GM19239 (cell line): ENCODE measurements at regions not wholly inside any gene's neighbourhood (a gene's known extent, or its start where the extent isn't known, plus 50 kb on each side); places are given as distances from the start of the nearest gene placed in this dataset.
A peak's percentile ranks its signal among the peaks of the same experiment; 100 is the strongest.

Experiments
- DNase-seq: peaks from one replicate; pipeline ENCODE4 v3.0.0; 2011; ENCODE audit warnings: low spot score; ENCODE audit not compliant: insufficient read length
- FAIRE-seq: peaks from 2 replicates; lab custom pipeline; 2011; peaks lifted over from hg19 to GRCh38; lab: Jason Lieb, UNC

DNA sequence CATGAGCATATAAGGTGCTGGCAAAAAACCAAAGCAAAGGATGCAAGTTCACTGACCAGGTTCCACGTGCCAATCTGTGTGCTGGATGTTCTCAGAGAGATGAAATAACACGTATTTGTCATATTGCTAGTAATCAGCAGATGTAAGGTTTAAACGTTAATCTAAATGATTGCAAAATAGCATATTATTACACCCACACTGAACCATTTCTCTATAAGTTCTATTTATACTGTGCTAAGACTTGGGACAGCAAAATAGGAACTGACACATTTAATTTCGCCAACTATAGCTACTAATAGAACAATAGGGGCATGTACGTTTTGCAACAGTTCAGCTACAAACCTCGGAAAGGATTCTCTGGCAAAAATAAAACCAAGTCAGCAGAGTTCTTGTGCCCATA, 350.3 kb upstream of the ZNF385D start:
- no peak for FAIRE-seq
- DNase-seq, result no peak

DNA sequence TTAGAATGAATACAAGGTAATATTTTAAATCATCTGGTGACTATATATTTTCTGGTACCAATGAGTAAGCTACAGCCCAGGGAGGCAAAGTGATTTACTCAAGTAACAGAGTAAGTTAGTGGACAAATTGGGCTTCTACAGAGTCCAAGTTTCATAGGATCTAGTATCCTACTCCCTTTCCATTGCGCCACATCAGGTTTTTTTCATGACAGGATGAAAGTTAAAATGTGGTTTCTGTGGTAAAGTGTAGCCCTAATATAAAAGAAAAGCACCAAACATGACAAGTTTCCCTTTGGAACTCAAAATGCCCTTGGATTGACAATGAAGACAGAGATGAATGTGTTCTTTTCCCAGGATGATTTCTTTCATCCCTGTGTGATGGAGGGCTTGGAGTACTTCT, 350.8 kb upstream of the ZNF385D start:
- DNase-seq, result no peak
- no peak for FAIRE-seq

DNA sequence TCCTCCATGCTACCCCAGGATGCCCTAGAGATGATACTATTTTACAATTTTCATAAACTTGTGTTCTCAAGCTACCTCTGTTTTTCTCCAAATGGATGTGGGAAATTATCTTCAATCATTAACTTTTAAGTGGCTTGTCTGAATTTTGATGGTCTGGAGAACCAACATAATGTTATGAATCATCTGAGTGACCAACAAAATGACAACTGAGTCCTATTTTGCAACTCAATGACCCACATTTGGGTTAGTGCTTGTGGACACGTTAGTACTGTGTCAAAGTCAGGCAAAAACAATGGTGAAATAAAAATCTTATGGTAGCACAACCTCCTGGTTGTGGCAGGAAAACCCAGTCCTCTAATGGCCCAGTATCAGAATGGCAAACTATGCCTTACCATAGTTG, 352.4 kb upstream of the ZNF385D start:
- FAIRE-seq (no peak), DNase-seq (no peak)

DNA sequence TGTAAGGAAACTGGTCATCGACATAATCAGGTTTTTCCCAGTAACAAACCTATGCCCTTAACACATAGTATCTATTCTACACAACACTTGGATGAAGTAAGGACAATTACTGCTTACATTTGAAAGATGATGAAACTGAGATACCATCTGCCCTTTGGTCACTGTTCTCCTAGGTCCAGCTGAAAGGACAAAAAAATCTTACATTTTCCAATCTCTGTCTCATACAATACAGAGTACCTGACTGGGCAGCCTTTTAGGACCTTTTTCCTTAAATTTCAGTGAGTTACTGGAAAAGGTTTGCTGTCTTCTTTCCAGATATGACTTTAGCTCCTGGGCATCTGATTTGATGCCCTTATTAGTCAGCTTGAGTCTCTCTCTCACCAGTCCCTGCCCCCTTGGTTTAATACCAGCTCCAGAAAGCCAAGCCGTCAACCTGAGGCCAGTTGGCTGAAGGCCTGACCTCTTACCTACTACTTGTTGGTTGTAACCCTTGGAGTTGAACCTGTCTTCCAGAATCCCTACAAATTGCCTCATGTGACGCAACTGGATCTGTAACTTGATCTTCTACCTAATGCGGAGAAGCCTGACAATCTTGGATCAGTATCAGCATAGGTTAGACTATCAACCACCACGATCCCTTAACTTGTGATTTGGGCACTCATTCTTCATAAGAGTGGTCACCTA, 355.3 kb upstream of the ZNF385D start:
- DNase-seq (no peak), FAIRE-seq (no peak)

DNA sequence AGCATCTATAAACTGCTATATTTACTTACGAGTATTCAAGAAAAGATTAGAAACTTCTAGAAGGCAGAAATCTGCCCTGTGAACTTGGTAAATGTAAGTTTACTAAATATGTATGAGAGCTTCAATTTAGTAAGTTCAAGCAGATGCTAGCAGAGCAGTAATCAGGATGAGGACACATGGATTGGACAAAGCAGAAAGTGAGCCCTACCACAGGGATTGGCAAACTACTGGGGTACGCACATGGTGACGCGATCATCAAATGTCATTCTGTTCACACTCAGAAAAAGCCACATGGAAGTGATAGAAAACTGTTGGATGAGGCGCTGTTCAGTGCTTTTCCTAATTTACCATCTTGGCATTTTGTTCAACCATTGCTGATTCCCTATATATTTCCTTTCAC, 360.2 kb upstream of the ZNF385D start:
- DNase-seq (no peak), FAIRE-seq (no peak)

DNA sequence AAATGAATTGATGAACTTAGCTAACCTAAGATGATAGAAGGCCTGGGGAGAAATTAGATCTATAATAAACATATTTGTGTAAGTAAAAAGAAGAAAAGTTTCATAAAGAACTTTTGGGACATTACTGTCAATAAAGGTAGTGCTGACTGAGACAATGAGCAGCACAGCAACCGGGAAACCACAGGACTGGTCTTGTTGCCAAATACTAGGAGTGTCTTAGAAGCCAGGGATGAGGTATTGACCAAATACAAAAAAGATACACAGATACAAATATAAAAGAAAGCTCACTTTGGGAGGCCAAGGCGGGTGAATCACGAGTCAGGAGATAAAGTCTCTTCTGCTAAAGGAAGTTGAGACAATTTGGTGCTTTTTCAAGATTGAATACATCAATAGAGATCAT, 362.4 kb upstream of the ZNF385D start:
- FAIRE-seq, result no peak
- DNase-seq, result no peak

DNA sequence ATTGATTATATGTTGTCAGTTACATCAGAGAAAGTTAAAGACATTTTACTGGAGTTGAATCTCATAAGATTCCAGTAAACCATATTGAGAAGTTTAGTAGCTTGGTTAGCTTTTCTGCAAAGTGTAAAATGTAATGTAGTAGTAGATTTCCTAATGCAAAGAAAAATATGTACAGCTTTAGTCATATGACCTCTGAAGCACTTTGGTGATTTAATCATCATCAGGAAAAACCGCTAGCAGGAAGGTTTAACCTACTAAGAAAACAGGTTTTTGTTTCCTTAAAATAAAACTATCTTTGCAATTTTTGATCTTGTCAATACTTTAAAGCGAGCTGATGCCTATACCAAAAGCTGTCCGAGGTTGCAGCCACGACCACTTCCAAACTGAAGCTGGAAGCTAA, 364.6 kb upstream of the ZNF385D start:
- no peak for FAIRE-seq
- DNase-seq, result no peak

DNA sequence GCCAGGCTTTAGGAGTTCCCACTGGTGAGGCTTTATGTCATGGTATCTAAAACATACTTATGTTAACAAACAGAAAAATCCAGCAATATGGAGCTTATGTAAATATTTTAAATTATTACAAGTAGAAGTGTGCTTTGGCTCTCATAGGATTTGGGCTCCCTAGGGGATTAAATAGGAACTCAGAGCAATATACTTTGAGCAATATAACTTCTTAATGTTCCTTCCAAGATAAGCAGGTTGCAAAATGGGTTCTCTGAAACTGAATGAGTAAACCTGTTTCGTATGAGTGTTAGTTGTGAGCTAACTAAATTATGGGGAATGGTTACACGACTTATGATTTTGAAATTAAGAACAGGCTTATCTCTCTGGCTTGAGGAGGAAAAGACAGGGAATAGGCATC, 366.1 kb upstream of the ZNF385D start:
- DNase-seq (no peak), FAIRE-seq (no peak)

DNA sequence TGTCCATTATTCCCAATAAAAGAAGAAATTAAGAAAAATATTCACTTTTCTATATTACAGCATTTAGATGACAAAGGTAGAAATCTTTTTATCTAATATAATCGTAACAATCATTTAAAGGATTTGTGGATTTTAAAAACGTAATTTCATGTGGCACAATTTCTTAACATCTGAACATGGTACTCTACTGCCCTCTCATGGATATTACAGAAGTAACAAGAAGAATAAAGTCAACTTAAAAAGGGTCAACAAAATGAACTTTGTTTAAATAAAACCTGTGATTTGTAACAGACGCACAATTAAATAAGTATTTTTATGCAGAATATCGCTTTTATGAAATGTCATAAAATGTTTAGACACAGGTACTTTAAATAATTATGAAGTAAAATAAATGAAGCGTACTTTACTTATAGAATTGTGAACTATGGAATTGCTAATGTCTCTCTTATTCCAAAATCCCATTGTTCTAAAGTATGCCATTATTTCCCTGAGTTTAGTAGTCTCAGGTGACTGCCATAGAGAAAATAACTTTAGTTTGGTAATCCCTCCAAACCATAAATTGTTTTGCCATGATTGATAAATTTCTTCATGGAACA, 366.8 kb upstream of the ZNF385D start:
- FAIRE-seq (peak; percentile 78), DNase-seq (no peak)

DNA sequence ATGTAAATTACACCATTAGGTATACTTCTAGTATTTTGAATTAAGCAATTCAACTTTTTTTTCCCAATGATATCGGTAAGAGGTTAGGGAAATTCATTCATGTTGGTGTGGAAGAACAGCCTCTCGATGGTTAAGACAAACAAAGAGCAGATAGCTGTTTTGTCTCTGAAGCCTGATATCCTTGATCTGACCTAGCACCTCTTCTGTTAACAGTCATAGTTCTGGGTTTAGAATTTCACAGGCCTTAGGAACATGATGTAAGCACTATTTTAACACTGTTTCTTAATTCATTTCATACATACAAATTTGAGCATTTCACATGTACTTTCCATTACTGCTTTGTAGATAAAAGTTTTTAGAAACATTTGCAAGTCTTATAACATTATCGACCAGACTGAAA, 367.5 kb upstream of the ZNF385D start:
- FAIRE-seq (no peak), DNase-seq (no peak)

DNA sequence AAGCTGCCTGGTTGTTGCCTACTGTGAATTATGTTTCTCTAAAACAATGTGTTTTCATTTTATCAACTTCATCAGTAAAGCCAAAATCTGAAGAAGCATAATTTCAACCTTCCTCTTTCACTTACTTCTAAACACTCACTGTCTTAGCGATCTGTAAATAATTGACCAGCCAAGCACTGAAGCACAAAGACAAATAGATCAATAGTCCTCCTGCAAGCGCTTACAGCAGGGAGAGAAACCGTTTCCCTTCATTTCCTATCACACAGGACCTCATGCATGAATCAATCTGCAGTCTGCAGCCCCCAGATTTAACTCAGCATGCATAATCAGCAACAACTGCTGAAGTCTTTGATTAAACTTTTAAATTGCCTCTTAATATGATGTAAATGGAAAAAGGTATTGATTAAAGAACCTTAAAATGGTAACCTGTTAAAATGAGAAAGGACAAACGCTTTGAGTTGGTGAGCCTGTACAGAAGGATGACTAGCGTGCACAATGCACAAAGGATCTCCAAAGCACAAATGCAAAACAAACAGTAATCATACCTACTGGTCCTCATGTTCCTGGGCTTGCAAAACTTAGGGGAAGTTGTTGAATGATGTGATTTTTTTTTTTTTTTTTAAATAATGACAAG, 370.2 kb upstream of the ZNF385D start:
- DNase-seq (no peak), FAIRE-seq (peak; percentile 76)

DNA sequence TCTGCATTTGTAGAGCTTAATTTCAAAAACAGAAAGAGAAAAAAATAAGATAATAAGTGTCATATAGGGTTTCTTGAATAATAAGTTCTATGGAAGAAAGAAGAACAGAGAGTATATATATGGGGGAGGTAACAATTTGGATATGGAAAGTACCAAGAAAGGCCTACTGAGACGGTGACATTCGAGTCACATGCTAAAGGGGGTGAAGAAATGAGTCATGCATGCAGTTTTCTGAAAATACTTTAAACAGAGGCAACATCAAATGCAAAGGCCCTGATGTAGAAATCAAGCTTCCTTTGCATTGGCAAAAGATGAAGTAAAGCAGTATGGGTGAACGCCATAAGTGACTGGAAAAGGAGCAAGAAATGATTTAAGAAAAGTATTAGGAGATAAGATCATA, 371.6 kb upstream of the ZNF385D start:
- no peak for DNase-seq
- peak; percentile 45 for FAIRE-seq

DNA sequence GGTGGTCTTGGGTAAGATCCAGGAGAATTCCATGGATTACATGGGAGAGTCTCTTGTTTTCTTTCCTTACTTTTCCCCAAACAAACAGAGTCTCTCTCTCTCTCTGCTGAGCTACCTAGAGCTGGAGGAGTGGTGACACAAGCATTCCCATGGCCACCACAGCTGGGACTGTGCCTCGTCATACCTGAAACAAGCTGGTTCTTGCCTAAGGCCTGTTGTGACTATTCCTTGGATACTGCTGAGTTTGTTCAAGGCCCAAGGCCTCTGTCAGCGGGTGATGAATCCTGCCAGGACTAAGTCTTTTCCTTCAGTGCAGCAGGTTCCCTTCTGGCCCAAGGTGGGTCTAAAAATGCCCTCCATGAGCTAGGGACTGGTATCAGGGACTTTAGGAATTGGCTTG, 378.1 kb upstream of the ZNF385D start:
- FAIRE-seq, result no peak
- DNase-seq, result no peak

DNA sequence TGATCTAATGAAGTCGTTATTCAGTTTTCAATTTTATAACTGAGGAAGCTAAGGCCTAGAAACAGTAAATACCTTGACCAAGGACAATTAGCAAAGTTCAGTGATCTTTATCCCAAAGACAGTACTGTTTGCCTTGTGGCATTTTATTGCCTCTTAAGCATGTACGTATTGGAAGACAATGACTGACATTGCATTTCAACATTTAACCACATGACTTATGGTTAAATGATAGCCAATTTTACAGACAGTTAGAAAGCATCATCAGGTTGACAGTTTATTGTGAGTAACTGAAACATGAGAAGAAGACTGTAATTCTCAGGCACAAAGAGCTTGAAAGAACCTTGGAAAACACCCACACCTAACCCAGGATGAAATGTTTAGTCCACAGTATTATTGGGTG, 390.8 kb upstream of the ZNF385D start:
- DNase-seq, result no peak
- FAIRE-seq, result no peak

DNA sequence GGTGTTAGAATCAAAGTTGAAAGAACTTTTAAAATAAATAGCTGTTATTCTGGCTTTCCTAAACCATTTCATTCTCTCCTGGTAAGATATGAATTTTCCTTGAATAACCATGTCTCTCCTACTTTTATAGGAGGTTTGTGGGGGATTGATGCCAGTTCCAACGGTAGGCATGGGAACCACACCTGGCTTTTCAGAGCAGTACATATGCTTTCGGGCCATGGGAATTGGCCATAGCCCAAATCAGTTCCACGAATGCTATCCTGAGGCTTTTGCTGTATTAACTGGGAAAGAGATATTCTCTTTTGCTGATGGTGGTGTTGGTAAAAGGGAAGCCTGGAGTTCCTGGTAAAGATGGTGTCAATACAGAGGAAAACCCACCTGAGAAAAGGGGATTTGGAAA, 396.2 kb upstream of the ZNF385D start:
- no peak for FAIRE-seq
- DNase-seq, result no peak

DNA sequence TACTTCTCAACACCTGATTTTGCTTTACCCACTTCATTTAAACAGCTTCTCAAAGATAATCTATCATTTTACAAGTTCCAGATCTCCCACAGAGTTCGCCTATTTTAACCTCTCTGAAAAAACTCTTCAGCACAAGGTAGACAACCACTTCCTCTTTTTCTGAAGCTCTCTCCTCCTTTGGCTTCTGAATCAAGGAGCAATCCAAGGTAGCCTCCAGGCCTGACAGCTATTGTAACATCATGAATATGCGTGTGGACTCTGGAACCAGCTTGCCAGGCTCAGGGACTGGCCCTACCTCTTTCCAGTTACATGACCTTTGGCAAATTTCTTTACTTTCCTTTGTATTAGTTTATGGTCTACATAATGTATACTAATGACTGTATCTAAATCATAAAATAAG, 405.9 kb upstream of the ZNF385D start:
- FAIRE-seq (no peak), DNase-seq (no peak)

DNA sequence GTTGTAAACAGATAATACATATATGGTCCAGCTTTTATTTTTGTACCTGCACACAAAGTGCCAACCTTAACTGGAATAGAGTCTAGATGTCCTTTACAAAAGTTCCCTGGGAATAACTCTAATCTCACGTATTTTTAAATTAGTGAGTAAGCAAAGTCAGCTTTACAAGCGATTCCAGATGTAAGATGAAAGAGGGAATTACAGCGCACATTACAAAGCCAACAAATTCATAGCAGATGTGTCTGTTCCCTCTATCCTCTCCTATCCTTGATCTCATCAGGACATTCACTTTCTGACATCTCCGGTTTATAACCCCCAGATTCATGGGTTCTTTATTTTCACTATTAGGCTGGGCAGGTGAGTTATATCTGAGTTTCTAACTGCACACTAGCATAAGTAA, 406.8 kb upstream of the ZNF385D start:
- DNase-seq, result no peak
- FAIRE-seq, result no peak

DNA sequence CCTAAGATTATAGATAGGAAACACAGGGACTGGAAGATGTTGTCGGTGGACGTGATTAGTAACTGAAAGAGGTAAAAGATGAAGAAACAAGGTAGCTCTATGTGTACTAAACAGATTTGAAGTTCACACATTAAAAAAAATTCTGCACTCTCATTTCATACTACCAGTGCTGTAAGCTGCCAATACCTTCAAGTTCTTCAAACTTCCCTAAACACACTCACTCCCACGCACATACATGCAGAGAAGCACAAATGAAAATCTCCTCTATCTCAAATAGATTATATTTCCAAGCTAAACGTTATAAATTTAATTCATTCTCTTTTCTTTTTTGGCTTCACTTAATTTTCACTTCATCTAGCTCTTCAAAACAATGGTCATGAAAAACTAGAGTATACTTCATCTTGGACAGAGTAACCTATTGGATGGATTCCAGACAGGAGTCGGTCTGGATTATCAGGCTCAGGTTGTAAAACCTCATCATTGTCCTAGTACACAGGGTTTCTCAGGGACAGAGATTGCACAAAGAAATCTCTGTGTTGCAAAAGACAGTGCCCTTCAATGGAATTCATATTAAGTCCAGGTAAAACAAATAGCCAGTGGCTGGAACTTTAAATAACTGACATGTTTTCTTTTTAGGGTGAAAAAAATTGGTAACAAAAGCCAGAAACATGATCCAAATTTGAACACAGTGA, 408.1 kb upstream of the ZNF385D start:
- FAIRE-seq, result no peak

DNA sequence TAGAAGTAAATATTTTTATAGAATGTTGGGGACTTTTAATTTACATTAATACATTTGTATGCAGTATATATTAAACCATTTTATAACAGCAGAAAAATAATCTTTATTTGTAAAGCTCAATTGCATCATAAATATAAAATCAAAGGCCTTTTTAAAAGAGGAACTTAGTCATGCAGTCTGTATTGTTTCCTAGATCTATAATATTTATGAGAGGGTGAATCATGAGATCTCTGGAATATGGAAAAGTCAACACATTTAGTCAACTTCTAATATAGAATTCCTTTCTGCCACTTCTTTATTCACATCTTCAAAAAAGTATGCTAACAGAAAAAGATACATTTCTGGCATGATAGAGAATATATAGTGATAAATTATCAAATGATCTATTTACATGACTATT, 410.3 kb upstream of the ZNF385D start:
- DNase-seq, result no peak
- FAIRE-seq, result no peak

More for the DNA sequence above, 408.1 kb upstream of the ZNF385D start:
- no peak for DNase-seq

DNA sequence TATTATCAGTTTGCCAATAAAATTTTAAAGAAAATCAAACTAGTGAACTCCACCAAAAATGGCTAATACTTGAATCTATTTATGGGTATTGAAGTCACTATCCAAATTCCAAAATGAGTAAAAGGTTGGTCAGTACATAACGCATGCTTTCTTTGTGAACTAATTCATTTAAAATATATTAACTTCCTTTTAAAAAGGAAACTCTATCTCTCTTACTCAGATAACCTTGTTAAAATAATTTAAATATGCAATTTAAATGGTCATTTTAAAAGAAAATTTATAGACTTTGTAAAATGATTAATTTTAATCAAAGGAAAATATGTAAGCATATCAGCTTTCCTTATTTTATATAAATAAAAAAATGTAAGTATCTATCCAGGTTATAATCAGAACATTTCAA, 419.4 kb upstream of the ZNF385D start:
- FAIRE-seq, result no peak
- DNase-seq, result no peak

DNA sequence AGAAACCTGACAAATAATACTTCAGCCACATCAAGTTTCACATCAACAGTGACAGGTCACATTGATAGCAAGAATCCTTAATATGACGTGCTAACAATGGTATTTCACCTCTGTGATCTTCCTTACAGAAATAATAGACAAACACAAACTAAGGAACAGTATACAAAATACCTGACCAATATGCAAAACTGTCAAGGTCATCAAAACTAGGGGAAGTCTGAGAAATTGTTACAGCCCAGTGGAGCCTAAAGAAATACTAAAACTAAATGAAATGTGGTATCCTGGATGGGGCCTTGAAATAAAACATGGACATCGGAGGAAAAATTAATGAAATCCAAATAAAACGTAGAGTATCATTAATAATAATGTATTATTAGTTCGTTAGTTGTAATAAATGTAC, 422.0 kb upstream of the ZNF385D start:
- FAIRE-seq, result no peak
- no peak for DNase-seq
